Subcutaneous abdominal adipose tissue (tissue), 5 donors: ENCODE measurements at regions not wholly inside any gene's neighbourhood (a gene's known extent, or its start where the extent isn't known, plus 50 kb on each side); places are given as distances from the start of the nearest gene placed in this dataset.
"Not testable (repeated sequence)": the region's sequence is repeated elsewhere in the genome, so short reads cannot be mapped to it uniquely, and the experiment has no call there.

Experiments
- H3K27ac ChIP-seq: one replicate; pipeline ENCODE4 v1.7.0; 2013; ENCODE audit warnings: low read depth, mild to moderate bottlenecking, inconsistent platforms, low read length, moderate library complexity
- H3K27me3 ChIP-seq, 5 donors: one replicate each; pipeline ENCODE4 v1.7.0; 2013; ENCODE audit warnings: low read length in 5 of 5, inconsistent platforms in 1 of 5; ENCODE audit not compliant: control insufficient read depth in 5 of 5, insufficient read depth in 4 of 5
- H3K36me3 ChIP-seq, 5 donors: one replicate each; pipeline ENCODE4 v1.7.0; 2013; ENCODE audit warnings: low read length in 5 of 5; ENCODE audit not compliant: control insufficient read depth in 5 of 5, insufficient read depth in 5 of 5
- H3K4me1 ChIP-seq, 5 donors: one replicate each; pipeline ENCODE4 v1.7.0; 2013; ENCODE audit warnings: low read length in 5 of 5, mild to moderate bottlenecking in 3 of 5, moderate library complexity in 1 of 5; ENCODE audit not compliant: control insufficient read depth in 5 of 5, insufficient read depth in 5 of 5
- H3K4me3 ChIP-seq, 5 donors: one replicate each; pipeline ENCODE4 v1.7.0; 2013; ENCODE audit warnings: low read length in 5 of 5, low read depth in 1 of 5
- H3K9ac ChIP-seq, 5 donors: one replicate each; pipeline ENCODE4 v1.7.0; 2013; ENCODE audit warnings: low read length in 5 of 5, mild to moderate bottlenecking in 4 of 5, moderate library complexity in 3 of 5
- H3K9me3 ChIP-seq, 5 donors: one replicate each; pipeline ENCODE4 v1.7.0; 2013; ENCODE audit warnings: low read length in 5 of 5; ENCODE audit not compliant: control insufficient read depth in 5 of 5
- donor health status: healthy.
- donor health status: healthy.
- donor health status: healthy.
- donor health status: healthy.
- donor health status: healthy.

GRCh38 chr18:76615065-76615733 is 120.2 kb upstream of the ZNF516 start:
- H3K27me3 ChIP-seq, result peaks cover 0 to 5% (median 0%) of the 10 kb centered on the region in 5 donors
- no peak overlapping the region for H3K27ac ChIP-seq
- H3K9me3 ChIP-seq, result no peaks in the 10 kb centered on the region
- H3K36me3 ChIP-seq, result no peaks in the 10 kb centered on the region
- H3K4me1 ChIP-seq, result peaks cover 2 to 11% (median 9%) of the 10 kb centered on the region in 5 donors
- no peak overlapping the region for H3K4me3 ChIP-seq
- no peak overlapping the region for H3K9ac ChIP-seq

- no peaks in the 10 kb centered on the region for H3K4me1 ChIP-seq
- no peaks in the 10 kb centered on the region for H3K36me3 ChIP-seq
- peaks cover 0 to 5% (median 2%) of the 10 kb centered on the region in 5 donors for H3K27me3 ChIP-seq
- H3K27ac ChIP-seq, result no peak overlapping the region
- H3K9me3 ChIP-seq, result no peaks in the 10 kb centered on the region
- H3K9ac ChIP-seq, result no peak overlapping the region
- H3K4me3 ChIP-seq, result no peak overlapping the region
Observed at GRCh38 chr18:76613755-76614120, 118.7 kb upstream of the ZNF516 start.

- peaks cover 0 to 5% (median 2%) of the 10 kb centered on the region in 5 donors for H3K27me3 ChIP-seq
- no peaks in the 10 kb centered on the region for H3K36me3 ChIP-seq
- no peaks in the 10 kb centered on the region for H3K9me3 ChIP-seq
- H3K4me3 ChIP-seq, result no peak overlapping the region
- no peaks in the 10 kb centered on the region for H3K4me1 ChIP-seq
- H3K9ac ChIP-seq, result no peak overlapping the region
- H3K27ac ChIP-seq, result no peak overlapping the region
Observed at GRCh38 chr18:76613053-76613754, 118.2 kb upstream of the ZNF516 start.

- not testable (repeated sequence) for H3K9me3 ChIP-seq, H3K4me1 ChIP-seq, H3K9ac ChIP-seq, H3K27me3 ChIP-seq, H3K36me3 ChIP-seq, H3K27ac ChIP-seq, H3K4me3 ChIP-seq
Observed at GRCh38 chr18:76611750-76612045, 116.7 kb upstream of the ZNF516 start.

GRCh38 chr18:76610933-76611749 is 116.1 kb upstream of the ZNF516 start:
- no peaks in the 10 kb centered on the region for H3K4me1 ChIP-seq
- H3K36me3 ChIP-seq, result no peaks in the 10 kb centered on the region
- H3K27me3 ChIP-seq, result peaks cover 0 to 5% (median 2%) of the 10 kb centered on the region in 5 donors
- H3K9me3 ChIP-seq, result no peaks in the 10 kb centered on the region
- H3K4me3 ChIP-seq, result no peak overlapping the region
- no peak overlapping the region for H3K27ac ChIP-seq
- no peak overlapping the region for H3K9ac ChIP-seq

GRCh38 chr18:76610012-76610411 is 115.0 kb upstream of the ZNF516 start:
- no peak overlapping the region for H3K4me3 ChIP-seq
- no peaks in the 10 kb centered on the region for H3K9me3 ChIP-seq
- H3K36me3 ChIP-seq, result no peaks in the 10 kb centered on the region
- H3K4me1 ChIP-seq, result no peaks in the 10 kb centered on the region
- no peak overlapping the region for H3K27ac ChIP-seq
- peaks cover 0 to 5% (median 2%) of the 10 kb centered on the region in 5 donors for H3K27me3 ChIP-seq
- no peak overlapping the region for H3K9ac ChIP-seq

- no peak overlapping the region for H3K9ac ChIP-seq
- H3K36me3 ChIP-seq, result no peaks in the 10 kb centered on the region
- no peaks in the 10 kb centered on the region for H3K9me3 ChIP-seq
- no peak overlapping the region for H3K27ac ChIP-seq
- no peak overlapping the region for H3K4me3 ChIP-seq
- H3K27me3 ChIP-seq, result peaks cover 0 to 2% (median 0%) of the 10 kb centered on the region in 5 donors
- H3K4me1 ChIP-seq, result peaks cover 0 to 2% (median 0%) of the 10 kb centered on the region in 5 donors
Observed at GRCh38 chr18:76605341-76605929, 110.4 kb upstream of the ZNF516 start.

- Histone ChIP-seq H3K4me1 (peaks cover 0 to 2% (median 0%) of the 10 kb centered on the region in 5 donors), H3K27ac (no peak overlapping the region), H3K27me3 (peaks cover 0 to 2% (median 0%) of the 10 kb centered on the region in 5 donors), H3K9me3 (no peaks in the 10 kb centered on the region), H3K36me3 (no peaks in the 10 kb centered on the region), H3K4me3 (no peak overlapping the region), H3K9ac (no peak overlapping the region)
Observed at GRCh38 chr18:76604935-76605240, 109.8 kb upstream of the ZNF516 start.

- Histone ChIP-seq H3K27ac (no peak overlapping the region), H3K9ac (no peak overlapping the region), H3K9me3 (no peaks in the 10 kb centered on the region), H3K4me3 (no peak overlapping the region), H3K27me3 (no peaks in the 10 kb centered on the region), H3K4me1 (peaks cover 0 to 2% (median 0%) of the 10 kb centered on the region in 5 donors), H3K36me3 (no peaks in the 10 kb centered on the region)
Observed at GRCh38 chr18:76604108-76604934, 109.3 kb upstream of the ZNF516 start.
